SH-SY5Y (cell line): ENCODE measurements at regions not wholly inside any gene's neighbourhood (a gene's known extent, or its start where the extent isn't known, plus 50 kb on each side); places are given as distances from the start of the nearest gene placed in this dataset.

ENCODE experiments used
- GATA2 ChIP-seq: IDR thresholded peaks from 2 replicates; pipeline ENCODE4 v1.6.1; 2011; ENCODE audit warnings: mild to moderate bottlenecking, low read depth, low read length
- GATA3 ChIP-seq: IDR thresholded peaks from 2 replicates; pipeline ENCODE4 v1.6.1; 2011; ENCODE audit warnings: low read depth, mild to moderate bottlenecking, low read length, moderate library complexity

GRCh38 chr10:117743509-117743908 lies 201.0 kb downstream of the EMX2 start:
- TF ChIP-seq GATA2 (no peak), GATA3 (no peak)
